Muscle of back (tissue), 3 donors: ENCODE measurements at regions not wholly inside any gene's neighbourhood (a gene's known extent, or its start where the extent isn't known, plus 50 kb on each side); places are given as distances from the start of the nearest gene placed in this dataset.
A peak's percentile ranks its signal among the peaks of the same experiment; 100 is the strongest.

Experiments used
- DNase-seq, 3 donors: peaks; one replicate each; pipeline versions ENCODE4 v3.0.0 to v3.0.0-alpha.2; 2013

DNA sequence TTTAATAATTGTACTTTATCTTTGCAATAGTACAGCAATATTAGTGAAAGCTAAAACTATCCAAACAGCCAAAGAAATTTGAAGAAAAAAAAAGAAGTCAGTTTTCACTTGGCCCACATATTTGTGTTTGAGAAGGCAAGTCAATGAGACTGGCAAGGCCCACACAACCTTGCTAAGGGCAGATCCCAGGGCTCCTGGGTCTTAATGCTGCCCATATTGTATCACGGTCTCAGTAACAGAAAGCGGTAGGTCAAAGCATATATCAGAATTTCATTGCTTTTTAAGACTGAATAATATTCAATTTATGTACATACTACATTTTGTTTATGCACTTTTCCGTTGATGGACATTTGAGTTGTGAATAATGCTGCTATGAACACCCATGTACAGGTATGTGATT, 262.0 kb upstream of the TOPAZ1 start:
- no peak for DNase-seq

DNA sequence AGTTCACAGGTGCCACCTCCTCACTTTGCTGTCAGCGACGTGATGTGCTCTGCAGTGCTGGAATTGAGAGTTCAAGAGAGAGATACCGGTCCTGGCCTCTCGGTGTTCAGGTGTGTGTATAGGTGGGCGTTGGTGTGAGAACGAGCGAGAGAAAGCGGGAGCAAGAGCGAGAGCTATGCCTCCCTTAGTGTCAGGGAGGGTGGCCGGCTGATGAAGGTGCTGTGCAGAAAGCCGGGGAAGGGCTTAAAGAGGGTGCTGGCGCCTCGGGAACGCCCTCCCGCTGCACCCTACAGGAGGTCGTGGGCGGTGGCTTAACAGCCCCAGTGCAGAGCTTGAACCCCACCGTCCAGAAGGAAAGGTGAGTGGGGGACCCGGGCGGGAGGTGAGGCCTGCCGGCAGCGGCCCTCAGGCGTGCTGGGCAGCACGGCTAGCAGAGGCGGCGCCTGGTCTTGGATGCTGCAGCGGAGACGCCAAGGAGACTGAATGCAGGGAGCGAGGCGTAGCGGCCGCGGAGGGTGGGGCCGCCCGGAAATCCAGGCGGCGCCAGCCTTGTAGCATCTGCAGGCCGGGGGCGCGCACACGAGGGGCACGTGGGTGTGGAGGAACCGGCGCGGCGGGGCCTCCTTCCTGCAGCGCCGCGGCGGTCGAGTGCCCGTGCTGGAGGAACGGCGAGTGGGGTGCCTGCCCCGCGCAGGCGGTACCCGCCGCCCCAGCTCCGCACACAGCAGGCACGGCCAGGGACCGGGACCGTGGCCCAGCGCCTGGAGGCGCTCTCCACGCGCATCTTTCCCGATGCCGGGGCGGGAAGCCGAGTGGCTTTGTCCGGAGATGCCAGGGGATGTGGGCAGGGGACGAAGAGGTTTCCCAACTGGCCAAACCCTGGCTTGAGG, 246.8 kb upstream of the TOPAZ1 start:
- DNase-seq, result peak in 1 of 3 donors; percentile 39

DNA sequence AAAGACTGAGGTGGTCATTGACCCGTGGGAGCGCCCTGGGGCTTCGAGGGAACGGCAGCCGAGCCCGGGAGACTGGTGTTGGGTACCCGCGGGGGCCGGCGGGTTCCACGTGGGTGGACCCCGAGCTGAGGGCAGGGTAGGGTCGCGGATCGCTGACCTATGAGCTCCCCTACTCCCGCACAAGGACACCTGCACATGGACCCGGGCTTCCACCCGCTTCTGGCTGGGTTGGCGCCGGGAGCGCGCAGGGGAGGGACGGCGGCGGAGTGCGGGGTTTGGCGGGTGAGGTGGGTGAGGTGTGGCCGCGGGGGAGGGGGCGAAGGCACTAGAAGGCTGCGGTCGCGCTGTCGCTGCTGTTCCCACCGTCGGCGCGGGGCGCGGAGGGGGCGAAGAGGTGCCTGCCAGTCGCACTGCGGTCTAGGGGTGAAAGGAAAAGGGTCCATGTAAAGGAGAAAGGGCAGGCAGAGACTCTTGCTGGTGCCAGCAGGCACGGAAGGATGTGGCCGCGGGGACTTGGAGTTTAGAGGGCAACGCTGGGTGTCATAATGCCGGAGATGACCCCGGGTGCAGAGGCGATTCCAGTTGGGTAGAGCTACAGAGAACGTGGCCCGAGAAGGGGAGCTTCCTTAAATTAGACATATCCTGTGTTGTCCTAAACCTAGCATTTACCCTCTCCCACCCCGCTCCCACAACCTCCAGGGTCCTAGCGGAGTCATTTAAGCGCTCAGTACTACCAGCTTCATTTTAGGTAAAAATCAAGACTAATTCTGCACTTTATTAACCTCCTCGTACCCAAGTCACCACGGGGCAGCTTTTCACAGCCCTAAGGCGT, 245.9 kb upstream of the TOPAZ1 start:
- no peak for DNase-seq

DNA sequence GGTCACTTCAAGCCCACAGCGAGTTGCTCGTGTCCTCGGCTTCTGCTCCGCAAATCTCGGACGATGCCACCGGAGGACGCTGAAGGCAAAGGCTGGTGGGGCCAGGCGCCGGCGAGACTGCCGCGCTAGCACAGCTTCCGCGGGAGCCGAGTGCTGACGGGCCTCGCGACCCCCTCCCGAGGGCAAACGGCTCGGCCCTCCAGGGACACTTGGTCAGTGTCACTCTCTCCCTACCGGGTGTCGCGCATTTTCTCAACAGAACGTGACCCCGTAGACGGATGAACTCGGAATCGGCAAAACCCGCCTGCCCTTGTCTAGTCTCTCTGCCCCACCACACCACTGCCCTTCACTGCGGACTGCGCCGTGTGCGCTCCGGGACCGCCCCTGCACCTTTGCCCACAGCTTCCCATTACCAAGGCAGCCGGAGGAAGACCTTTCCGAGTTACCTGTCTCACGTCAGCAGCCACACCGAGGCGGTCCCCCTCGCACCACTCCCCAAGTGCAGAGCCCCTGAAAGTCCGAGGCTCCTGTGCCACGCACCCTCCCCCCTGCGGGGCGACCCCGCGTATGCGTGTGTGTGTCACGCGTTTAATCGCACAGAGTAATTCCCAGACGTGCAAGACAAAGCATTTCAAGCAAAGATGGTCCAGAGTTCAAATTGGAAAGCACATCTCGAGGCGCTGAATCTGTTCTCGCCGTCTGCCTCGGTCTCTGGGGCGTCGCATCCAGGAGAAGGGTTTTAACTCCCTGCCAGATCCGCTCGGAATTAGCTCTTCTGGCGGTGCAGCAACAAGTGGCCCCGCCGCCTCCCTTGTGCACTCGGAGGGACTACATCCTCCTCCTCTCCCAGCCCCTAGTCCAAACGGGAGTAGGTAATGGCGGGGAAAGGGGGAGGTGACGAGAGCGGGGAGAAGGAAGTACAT, 245.0 kb upstream of the TOPAZ1 start:
- DNase-seq, result peak in 1 of 3 donors; percentile 35

DNA sequence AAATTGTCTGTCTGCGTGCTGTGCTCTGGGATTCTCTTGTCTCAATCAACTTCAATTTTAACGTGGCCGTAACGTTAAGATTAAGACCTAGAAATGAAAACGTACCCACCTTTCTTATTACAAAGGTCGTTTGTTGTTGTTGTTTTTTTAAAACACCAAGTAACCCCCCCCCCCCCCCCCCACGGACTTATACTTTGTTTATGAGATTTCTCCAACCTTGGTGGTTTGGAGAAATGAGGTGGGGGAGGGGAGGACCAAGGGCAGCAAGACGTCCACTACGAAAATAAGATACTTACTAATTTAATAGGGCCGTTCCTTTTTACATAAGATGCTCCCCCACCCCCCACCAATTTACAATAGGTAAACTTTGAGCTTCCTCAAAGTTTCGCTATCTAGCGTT, 244.4 kb upstream of the TOPAZ1 start:
- peak in 1 of 3 donors; percentile 7 for DNase-seq

DNA sequence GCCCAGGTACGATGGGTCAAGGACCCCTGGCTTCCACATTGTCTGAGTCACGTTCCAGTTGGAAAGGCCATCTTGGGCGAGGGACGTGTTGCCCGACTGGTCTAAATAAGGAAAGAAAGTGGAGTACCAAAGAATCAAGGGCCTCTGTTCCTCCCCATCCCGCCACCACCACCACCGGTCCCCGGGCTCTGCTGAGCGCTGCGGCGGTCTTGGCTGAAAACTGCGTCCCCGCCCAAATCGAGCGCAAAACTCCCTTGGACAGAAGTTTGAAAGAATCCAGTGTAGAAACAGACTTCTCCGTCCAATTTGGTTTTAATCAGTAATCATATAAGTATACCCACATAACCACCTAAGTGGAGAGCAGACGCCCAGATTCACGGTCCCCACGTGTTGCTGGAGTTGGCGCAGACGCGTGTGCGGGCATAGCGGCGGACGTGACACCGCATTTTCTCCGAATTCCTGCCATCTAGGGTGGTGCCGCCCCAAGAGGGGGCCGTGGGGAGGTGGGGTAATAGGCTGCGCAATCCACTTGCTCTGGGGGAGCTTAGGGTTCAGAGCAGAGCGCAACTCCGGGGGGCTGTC, 243.8 kb upstream of the TOPAZ1 start:
- DNase-seq, result peak in 1 of 3 donors; percentile 11

DNA sequence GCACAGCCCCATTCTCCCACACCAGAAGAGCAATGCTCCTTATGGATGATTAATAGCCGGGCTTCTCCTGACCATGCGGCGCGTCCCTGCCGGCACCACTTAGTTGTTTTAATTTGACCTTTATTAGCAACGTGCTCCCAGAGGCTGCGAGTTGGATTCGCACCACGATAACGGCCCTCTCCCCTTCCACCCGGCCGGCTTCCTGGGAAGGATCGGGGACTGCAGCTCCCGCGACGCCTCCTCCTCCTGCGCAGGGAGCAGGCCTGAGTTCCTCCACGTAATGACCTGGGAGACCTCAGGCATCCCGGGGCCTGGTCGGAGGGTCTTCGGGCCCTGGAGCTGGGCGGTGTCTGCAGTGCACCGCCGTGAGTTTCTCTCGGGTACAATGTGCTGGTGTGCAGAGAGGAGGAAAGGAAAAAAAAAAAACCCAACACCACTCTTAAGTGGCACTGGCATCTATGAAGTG, 243.3 kb upstream of the TOPAZ1 start:
- DNase-seq, result peak in 1 of 3 donors; percentile 32

DNA sequence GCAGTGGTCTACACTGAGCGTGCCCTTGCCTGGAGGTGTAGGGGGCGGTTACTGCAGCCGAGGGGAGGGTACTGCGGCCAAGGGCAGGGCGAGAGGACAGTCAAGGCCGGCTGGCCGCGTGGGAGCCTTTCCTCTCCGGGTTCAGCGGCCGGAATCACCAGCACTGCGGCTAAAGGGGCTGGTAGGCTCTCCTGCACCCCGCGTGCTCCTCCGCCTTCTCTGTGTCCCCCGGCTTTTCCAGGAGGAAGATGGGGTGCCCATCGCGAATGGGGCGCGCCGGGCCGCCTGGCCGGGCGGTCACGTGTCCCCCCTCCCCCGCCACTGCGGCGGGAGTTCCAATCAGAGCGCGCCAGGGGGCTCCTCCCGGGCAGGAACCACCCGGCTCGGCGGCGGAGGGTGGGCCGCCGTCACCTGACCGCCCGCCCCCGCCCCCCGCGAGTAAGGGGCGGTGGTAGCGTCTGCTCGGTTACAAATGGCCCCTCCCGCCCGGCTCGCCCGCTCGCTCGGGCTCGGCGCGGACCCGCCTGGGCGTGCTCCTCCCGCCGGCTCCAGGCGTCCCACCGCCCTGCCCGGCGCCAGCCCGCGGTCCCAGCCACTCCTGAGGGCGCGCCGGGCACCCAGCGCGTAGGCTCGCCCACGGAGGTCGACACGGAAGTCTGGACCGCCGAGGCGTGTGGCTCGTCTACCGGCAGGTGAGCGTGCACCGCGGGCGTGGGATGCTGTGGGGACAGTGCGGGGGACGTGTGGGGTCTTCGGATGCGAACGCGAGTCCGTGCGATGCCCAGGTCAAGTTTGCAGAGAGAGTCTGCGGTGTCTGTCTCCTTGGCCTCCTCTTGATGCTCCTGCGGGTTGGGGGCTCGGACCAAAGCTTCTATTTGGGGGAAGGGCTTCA, 242.6 kb upstream of the TOPAZ1 start:
- peak in 2 of 3 donors; percentile 14 to 47 for DNase-seq

DNA sequence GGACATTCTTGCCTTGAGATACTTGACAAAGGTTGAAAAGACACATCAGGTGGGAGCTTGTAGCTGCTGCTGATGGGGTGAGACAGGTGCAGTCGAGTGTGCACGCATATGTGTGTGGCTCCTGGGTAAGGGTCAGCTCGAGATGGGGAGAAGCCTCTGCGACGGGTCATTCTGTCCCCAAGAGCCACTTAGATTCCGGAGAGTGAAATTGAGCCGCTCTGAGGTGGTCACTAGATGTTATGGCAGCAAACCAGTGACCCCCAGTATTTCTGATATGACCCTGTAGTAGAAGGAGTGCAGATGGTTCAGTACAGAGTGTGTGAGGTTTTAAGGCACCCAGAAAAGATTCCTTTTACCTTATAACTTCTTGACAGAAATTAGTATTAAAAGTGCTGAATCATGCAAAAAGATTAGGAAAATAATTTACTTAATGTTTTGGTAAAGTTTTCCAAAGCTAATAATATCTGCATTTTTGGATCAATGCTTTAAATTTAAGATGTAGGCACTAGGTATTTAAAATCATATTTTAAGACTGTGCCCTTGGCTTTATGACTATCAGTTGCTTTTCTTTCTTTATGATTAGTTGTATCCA, 241.9 kb upstream of the TOPAZ1 start:
- DNase-seq, result no peak

DNA sequence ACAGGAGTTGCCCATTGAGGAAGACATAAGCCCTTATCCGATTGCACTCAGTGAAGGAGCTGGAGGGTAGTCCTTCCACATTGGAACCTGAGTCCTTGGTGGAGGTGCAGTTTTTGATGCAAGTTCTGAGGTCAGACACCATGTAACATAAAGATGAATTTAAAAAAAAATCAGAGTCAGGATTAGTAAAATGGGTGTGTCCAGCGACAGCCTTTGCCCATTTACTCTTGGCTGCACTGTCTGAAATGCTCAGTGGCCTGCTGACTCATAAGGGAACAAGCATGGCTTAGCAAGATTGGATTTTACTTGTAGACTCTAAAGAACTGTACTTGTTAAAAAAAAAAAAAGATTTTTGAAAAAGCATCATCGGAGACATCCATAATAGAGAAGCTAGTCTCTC, 241.1 kb upstream of the TOPAZ1 start:
- DNase-seq, result no peak

DNA sequence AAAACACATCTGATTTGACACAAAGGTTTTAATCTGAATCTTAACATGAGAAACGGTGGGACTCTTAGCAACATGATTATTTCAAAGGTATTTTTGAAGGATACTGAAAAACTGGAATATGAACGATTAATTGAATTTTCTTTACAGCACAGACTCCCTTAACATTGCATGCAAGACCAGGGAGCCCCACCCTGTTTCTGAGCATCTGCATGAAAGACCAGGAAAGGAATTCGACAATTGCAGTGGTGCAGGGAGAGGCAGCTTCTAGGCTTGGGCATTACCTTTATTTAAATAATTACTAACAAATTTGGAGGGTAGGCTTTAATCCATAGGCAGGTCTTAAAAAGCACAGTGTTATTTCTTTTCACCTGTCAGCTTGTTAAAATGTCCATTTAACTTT, 240.6 kb upstream of the TOPAZ1 start:
- DNase-seq, result no peak

DNA sequence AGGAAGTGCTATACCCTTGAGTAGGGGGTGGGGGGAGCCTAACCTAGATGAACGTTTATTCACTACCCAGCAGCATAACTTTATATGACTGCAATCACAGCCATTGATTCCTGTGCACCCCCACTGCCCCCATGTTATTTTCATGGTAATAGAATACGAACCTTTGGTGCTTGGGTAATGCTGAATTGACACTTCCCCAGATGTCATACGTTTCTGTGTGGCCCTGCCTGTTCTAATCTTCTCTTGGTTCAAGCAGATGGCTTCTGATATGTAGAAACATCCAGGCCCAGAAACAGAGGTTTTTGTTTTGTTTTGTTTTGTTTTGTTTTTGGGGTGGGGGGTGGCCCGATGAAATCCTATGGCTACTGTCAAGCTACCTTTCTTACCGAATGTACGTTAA, 237.9 kb upstream of the TOPAZ1 start:
- DNase-seq, result no peak

DNA sequence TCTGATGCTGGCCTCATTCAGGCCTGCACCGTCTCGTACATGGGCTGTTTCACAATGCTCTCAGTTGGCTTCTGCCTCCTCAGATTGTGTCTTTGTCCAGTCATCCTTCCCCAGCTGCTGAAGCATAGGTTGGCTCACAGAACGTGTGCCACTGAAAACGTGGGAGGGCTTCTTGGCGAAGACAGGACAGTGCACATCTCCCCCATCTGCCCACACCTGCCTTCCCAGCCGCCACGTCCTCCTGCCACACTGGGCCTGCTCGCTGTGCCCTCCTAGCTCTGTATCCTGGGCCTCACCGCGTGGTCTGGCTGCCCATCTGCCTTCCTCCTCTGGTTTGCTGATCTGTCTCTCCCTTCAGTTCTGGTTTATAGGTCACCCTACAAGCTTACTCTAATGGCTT, 230.0 kb upstream of the TOPAZ1 start:
- DNase-seq, result no peak

DNA sequence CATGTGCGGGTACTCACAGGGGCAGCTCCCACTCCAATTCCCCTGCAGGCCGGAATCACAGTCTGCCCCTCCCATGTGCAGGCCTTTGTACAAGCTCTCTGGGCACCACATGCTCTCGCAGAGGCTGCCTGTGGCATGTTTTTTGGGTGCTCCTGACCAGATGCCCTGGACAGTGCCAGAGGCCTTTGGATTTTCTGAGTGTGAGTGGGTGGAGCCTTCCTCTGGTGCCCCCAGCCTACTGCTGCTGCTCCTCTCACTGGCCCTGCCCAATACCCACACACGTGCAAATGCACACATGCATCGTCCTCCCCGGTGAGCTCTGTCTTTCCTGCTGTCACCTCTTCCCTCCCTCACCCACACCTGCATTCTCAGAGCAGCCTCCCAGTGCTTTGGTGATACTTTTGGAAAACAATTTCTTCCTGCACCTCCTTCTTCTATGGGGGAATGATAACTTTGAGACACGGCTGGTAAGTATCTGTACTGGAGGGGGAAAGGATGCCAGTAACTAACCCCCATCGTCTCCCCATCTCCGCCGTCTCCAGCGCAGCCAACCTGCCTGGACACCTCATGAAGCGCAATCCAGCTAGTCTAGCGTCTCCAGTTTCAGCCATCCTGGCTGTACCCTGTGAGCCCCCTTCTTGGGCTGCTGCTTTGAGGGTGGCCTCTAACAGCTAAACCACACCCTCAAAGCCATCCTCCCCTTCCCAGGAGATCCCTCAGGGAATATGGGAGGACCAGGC, 229.4 kb upstream of the TOPAZ1 start:
- DNase-seq, result no peak

DNA sequence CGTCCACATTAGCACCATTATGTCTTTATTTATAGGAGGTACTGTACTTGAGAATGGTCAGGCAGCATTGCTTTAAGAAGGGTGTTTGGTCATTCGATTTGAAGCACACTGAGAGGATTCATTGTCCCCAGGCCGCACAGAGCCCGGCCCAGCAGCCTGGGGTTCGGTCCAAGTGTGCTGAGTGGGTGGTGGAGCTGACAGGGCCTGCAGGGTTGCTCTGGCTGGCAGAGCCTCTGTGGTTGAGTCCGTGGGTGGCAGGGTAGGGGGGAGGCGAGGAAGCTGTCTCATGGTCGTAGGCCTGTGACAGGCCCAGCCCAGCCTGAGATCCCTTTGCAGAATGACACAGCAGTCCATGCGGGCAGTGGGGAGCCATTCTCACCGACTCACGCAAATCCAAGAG, 227.7 kb upstream of the TOPAZ1 start:
- no peak for DNase-seq

DNA sequence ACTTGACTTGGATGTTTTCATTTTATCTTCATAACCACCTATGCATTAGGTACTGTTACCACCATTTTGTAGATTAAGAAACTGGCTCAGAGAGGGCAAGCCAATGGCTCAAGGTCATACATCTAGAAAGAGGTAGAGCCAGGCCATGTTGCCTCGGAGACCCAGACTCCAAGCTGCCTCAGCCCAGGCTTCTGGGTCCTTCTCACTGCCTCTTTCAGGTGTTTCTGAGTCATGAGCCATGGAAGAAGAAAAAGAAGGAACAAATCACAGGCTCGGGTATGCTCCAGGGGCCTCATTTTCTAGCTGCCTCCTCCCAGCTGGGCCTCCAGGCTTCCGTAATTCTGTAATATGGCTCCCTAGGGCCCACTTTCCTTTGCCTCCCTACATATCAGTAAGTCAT, 226.5 kb upstream of the TOPAZ1 start:
- no peak for DNase-seq

DNA sequence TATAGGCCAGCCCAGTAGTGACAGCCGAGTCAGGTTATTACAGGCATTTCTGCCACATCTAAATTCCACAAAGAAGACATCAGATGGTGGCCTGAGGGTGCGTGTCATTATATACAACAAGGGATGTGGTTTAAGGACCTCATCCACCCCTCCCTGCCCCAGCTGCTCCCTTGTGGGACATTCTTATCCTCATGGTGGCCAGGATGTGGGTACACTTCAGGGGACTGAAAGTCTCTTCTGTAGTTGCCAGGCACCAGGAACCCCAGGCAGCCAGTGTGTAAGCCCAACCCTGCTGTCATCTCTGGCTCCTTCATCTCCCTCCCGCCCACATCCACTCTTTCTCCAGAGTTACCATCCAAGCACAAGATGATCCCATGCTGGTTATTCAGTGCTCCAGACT, 224.9 kb upstream of the TOPAZ1 start:
- no peak for DNase-seq

DNA sequence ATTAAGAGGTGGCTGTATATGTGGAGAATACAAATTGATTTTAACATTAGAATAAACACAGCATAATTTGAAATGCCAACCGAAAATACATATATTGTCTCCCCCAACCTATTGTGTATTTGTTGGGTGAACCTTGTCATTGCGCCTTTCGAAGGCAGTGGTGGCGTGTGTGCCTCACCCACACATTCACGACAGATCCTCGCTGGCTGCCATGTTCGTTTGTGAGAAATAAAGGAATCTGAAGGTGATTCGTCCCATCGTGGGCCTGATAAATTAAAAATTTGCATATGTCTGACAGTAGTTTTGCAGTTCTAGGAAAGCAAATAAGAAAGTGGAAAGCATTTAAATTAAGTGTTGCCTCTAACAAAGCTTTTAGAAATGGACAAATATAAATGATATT, 222.8 kb upstream of the TOPAZ1 start:
- DNase-seq, result no peak

DNA sequence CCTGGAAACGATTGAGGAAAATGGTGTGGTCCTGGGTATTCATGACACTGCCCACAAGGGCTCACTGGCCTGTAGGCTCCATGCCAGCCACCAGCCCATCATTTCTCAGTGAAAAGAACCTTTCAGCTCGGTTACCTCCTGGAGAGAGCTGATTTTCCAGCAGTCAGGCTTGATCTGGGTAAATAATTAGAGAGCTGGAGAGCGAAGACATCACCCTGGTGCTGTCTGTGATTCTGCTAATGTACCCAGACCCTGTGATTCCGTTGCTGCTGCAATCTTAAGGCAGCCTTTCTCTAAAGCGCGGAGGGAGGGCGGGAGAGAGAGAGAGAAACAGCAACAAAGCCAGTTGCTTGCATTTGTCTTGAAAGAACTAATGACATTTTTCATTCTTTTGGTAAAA, 221.9 kb upstream of the TOPAZ1 start:
- DNase-seq, result no peak
